NCI-H748 (cell line): ENCODE measurements at regions not wholly inside any gene's neighbourhood (a gene's known extent, or its start where the extent isn't known, plus 50 kb on each side); places are given as distances from the start of the nearest gene placed in this dataset.

Experiments
- DNase-seq: peaks from one replicate; lab custom pipeline; 2025; ENCODE audit not compliant: unreplicated experiment; lab: John Stamatoyannopoulos, UW

DNA sequence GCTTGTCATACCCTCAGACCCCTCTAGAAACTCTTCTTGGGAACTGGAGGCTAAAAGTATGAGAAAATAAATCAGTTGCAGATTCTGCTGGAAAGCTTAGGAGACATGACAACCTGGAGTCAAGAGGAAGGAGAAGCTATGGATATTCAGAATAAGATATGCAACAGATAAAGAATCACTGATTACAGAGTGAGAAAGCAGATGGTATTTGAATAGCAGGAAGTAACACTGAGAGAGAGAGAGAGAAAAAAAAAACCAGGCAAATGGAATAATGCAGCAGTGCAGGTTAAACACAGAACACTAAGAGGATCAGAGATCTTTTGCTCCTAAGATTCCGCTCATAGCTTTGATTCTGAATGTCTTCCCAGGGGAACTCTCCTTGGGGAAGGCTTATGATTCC, 1284.1 kb upstream of the NXPH2 start:
- DNase-seq, result no peak

DNA sequence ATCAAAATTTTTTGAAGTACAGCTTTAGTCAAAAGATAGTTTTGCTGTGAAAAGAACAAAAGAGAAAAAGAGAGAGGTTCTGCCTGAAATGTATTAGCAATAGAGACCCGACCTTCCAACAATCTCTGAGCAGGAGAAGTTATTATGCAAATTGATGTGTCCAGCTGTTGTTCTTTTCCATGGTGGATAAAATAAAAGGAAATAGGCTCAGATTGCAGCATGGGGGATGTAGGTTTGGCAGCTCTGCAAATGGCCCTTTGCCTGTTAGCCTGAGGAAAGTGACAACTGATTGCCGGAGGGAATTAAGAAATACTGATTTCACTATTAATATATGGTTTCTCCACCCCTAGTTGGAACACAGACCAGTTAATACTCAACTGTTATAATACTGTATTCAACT, 1283.2 kb upstream of the NXPH2 start:
- DNase-seq, result peak; percentile 8

DNA sequence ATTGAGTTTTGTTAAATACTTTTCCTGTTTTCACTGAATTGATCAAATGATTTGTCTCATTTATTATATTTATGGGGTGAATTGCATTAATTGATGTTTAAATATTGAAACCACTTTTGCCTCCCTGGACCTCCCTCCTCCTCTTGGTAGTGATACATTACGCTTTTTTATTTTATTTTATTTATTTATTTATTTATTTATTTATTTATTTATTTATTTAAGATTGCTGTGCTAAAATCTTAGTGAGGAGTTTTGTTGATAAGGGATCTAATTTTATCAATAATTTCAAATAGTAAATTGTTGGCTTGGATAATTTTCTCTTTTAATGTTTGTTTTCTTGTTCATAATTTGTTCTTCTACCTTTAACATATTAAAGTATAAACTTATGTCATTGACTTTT, 1281.0 kb upstream of the NXPH2 start:
- DNase-seq, result no peak

DNA sequence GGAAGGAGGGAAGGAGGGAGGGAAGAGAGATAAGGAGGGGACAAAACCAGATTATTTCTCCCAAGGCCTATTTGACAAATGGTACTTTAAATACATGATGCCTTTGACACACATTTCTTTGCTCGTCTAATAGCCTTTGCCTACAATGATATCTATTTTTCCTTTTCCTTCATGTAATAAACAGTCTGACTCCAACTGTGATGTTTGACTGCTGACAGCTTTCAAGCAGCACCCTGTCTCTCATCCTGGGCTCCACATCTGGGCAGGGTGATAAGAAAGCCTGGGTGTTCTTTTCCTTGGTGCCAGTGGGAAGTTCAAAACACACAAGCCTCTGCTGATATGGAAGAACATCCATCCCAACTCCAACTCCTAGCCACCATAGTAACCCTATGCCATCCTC, 1277.7 kb upstream of the NXPH2 start:
- no peak for DNase-seq

DNA sequence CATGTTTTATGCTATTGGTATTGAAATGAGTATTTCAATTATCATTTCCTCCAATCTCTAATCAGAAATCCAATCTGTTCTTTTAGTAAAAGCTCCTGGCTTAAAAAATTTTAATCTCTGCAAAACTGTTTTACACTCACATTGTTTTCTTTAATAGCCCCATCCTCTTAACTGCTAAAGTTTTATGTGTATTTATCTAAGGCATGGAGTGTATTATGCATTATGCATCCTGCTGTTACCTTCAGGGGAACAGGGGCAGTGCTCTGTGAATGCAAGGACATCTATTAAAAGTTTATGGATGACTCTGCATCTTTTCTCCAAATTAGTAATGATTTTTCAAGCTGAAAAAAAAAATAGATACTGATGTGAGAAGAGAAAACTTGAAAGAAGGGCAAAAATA, 1261.6 kb upstream of the NXPH2 start:
- DNase-seq, result no peak

DNA sequence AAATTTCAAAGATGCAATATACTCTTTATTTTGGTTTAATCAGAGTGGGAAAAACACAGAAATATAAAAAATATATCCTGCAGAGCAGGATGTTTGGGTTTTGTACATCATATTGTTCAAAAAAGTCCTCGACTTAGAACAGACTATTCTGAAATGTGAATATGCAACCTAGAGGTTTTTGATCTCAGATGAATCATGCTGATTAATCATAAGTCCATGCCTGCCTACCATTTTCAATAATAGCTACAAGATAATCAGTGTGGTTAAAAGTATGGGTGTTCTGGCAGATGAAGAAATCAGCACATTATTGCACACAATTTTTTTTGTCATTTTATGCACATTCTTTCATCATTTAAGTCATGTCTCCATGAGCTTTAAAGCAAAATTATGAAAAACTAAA, 1261.0 kb upstream of the NXPH2 start:
- DNase-seq, result no peak

DNA sequence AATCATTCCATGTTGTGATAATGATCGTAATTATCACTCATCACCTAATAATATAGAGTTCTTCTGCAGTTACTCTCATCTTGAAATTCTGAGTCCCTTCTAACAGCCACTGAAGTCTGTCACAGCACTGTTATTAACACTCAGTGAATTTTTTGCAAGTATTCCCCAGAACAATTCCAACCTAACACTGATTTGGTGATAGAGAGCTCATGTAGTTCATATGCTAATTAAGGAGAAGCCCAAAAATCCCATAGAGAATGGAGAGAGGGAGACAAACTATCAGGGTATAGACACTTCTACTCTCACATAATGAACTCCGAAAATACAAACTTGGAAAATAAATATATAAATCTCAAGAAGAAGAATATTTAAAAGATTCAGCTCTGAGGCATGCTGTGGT, 1253.4 kb upstream of the NXPH2 start:
- no peak for DNase-seq

DNA sequence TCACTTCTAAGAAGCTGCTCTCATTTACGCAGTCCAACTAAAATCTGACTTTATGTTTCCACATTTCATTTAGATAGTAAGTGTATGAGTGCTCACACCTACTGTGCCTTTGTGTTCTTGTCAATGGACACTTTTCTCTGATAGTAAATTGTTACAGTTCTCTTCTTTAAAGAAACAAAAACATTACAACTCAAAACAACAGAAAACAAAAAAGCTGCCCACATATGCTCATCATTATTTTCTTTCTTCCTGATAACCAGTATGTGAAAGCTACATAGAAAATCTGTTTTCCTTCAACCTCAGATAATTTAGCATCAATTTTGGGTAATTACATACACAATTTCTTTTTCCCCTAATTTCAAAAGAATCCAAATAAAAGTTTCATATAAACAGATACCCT, 1247.8 kb upstream of the NXPH2 start:
- no peak for DNase-seq

DNA sequence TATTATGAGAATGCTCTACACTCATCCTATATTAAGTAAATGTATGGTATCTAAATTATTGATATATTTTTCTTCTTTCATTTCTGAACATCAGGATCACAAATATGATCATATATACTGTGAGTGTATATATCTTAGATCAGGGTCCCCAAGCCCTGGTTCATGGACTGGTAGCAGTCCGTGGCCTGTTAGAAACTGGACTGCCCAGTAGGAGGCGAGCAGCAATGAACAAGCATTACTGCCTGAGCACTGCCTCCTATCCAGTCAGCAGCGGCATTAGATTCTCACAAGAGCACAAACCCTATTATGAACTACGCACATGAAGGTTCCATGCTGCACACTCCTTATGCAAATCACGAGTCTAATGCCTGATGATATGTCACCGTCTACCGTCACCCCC, 1247.1 kb upstream of the NXPH2 start:
- DNase-seq, result no peak

DNA sequence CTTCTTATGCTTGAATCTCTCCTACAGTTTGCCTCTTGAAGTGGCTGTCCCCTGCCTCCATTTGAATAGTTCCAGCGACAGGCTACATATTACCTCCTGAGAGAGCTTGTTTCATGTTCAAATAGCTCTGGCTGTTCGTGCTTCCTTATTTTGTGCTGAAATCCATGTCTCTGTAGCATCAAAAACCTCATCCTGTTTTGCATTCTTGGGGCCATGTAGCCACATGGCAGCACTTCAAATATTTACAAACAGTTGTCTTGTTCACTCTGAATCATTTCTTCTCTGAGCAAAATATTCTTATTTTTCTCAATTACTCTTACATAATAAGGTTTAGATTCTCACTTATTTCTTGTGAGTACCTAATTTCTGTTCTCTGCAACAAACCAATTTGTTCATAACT, 1243.1 kb upstream of the NXPH2 start:
- DNase-seq, result no peak

DNA sequence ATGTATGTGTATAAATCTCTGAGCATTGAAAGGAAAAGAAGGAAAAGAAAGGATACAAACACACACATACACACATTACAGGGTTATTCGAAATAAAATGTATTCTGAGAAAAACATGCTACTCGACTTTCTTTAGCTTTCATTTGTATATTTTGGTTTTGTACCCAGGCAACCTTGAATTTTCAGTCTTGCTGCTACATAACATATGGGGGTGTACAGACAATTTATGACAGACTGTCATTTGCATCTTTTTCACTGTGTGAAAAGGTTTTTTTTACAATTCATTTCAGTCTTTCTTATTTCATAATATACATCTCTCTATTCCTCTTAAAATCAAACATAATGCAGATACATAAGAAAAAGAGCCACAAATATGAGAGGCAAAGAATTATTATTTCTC, 1238.4 kb upstream of the NXPH2 start:
- DNase-seq, result no peak

DNA sequence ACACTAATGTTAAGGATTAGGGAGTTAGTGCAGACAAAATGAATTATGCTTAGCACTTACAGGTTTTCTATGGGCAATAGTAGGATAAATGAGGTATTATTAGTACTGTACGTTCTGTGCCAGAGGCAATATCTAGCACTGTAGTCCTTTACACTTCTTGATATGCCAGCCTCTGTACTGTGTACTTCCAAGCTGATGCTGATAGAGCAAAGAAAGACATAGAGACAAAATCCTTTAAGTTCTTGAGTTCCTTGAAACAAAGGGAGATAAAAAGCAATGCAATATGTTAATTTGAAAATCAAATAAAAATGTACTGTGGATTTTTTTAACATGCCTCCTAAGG, 1234.0 kb upstream of the NXPH2 start:
- DNase-seq, result no peak

DNA sequence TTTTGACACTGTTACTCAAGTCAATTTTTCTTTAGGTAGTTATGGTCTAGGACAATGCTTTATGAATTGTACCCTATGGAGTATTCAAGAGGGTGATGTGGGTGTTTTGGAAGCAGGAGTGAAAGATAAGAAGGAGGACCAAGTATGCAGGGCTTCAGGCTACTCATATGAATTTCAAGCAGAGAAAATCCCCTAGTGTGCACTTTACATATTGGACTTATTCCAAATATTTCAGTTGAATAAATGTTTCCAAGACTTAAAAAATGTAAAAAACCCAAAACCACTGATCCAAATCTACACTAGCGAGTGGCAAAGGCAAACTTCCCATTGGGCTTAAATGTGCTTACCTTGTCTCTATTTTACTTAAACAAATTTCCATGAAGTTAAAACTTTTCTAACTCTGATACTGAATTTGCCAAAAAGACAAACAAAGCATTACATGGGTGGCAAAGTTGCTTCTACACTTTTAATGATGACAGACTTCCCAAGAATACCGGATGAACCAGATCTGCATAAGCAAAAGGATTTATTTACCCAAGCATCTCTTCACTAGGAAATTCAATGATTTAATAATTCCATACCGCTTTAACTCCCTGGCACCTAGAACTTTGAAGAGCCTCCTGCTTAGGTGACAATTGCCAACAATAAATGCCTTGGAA, 1233.5 kb upstream of the NXPH2 start:
- DNase-seq, result no peak

DNA sequence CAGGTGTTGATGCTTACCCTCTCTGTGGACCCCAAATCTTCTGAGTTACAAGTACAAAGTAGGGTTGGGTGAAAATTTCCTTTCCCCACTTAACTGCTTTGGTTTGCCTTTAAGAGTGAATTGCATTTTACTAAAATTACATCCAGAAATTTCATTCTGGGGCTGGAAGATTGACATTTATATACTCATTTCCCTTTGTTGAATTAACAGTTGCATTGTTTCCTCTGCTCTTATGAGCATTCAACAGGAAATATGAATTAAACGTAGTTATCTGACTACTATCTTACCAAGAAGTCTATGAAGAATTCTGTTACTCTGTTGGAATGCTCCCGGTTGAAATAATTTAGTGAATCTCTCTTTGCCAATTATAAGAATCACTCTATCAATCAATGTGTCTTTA, 1231.1 kb upstream of the NXPH2 start:
- no peak for DNase-seq

DNA sequence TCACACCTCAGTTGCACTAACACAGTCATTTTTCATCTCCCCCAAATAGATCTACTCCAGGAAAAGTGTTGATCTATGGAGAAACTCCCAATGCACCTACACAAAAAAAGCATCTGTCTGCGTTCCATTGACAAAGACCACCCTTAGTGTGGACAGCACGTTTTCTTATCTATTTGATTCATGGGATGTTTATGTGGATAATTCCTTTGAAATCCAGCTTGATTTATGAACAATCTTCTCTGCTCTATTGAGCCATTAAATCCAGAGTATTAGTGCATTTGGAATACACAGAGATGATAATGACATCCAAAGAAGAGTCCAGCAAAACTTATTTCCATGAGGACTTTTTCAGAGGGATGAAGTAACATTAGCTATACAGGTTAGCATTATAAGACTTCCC, 1221.9 kb upstream of the NXPH2 start:
- no peak for DNase-seq

DNA sequence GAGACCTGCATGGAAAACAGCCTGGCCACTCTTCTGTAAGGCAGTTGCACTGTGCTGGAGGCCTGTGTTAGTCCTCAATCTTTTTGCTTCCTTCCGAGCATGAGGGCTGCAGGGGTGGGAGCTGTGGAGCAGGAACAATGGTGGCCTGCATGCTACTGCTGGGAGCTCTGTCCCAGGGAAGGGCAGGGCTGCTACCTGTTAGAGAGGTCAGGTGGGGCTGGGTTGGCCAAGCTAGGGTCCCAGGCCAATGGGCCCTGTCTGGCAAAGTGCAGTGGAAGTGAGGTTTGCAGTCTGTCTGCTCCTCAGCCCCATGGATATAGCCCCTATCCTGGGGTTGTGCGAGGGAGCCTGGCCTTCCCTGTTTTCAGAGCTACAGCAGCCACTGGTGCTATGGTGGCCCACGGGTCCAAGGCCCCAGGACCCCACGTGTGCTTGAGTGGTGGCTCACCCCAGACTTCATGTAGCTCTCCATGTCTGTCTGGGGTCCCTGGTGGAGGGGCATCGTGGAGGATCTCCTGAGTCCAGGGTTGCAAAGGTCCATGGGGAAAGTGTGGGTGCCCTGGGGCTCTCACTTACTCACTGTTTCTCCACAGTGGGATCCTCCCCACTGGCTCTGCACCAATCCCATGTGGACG, 1212.6 kb upstream of the NXPH2 start:
- no peak for DNase-seq

DNA sequence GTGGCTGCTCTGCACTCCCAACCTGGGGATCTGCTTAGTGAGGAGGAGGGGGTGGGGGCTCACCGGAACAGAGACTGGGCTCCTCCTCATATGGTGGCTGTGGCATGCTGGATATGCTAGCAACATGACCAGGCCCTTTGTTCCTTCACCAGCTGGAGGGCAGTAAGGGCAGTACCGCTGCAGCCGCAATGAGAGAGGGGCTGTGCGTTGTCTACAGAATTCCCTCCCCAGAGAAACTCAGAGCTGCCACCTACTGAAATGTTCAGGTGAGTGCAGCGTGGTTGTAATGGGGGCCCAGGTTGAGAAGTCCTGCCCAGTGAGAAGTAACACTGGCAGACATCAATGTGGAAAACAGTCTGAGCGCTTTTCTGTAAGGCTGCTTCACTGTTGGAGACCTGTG, 1211.9 kb upstream of the NXPH2 start:
- no peak for DNase-seq

DNA sequence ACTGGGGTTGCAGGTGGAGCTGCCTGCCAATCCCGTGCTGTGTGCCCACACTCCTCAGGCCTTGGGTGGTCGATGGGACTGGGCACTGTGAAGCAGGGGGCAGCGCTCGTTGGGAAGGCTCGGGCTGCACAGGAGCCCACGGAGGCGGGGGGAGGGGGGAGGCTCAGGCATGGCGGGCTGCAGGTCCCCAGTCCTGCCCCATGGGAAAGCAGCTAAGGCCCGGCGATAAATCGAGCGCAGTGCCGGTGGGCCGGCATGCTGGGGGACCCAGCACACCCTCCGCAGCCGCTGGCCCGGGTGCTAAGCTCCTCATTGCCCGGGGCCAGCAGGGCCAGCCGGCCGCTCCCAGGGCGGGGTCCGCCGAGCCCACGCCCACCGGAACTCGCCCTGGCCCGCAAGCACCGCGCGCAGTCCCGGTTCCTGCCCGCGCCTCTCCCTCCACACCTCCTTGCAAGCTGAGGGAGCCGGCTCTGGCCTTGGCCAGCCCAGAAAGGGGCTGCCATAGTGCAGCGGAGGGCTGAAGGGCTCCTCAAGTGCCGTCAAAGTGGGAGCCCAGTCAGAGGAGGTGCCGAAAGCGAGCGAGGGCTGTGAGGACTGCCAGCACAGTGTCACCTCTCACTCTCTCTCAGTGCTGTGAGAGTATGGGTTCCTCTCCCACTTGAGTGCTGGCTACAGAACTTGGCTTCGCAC, 1210.6 kb upstream of the NXPH2 start:
- no peak for DNase-seq

DNA sequence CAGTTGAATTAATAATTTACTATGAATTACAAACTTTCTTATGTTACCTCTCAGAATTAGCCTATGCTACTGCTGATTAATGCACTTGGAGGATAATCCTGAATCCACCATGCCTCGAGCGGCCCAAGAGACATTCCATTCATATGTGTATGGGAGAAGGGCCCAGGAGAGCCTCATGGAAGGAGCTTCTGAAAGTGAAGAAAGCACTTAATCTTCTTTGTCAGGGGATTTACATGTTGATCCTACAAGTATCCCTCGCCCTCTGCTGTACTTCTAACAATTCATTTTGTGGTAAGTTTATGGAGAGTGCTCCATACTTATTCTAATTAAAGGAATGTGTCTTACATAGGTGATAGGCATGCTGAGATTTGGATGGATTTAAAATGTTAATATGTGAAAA, 1189.1 kb upstream of the NXPH2 start:
- no peak for DNase-seq

DNA sequence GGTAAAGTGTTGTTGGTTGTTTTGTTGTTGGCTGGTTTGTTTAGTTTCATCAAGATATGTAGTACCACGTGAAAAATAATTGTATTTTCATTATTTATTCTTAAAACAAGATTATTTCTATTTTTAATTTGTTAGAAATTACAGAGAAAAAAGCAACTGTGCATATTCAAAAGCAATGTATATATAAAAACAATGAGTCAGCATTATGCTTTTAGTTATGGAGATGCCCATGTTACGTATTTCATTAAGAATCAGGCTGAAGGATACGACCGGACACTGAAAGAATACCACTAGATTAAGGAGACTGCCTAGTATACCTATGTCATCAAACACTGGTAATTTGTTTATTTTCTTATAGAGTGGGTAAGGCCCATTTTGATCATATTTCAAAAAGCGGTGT, 1188.4 kb upstream of the NXPH2 start:
- DNase-seq, result no peak

DNA sequence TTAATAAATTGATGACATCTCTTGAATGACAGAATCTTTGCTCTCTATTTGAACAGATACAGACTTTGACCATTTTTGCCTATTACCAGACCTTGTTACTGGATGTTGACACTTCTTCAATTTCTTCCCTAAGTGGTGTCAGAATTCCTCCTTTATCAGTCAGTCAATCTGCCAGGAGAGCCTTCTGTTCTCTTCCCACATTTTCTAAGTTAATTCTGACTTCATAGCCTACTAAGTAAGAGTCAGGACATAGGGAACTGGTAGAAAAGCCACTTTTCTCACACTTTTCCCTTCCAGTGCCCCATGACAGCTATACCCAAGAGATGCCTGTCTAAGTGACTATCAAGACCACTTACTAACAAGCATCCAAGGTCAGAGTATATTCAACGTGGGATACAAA, 1187.5 kb upstream of the NXPH2 start:
- DNase-seq, result no peak

DNA sequence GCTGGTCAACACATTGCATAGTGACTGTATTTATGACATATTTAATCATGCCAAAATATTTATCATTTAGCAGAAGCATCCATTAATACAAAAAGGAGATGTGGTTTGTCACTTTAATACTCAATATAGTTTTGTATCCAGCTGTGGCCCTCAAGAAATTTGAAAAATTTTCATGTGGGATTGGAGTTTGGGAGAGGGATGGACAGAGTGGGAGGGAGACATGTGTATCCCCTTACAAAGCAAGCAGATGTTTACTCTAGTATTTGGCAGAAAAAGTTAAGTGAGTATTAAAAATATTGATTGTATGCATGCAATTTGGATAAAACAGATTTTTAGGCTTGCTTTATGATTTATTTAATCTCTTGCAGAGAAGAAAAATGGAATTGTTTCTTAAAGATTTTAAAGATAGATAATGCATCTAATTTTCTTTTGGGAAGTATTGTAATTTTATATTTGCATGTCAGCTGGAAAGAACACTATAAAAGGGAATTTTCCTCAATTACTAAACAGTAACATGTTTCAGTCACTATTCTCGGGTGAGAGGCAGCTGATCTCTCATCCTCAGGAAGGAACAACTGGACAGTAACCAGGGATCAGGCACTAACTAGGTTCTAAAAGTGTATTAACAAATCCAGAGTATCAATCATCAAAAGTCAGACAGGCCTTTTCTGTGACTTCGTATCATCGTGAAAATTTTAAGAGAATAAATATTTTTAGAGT, 1184.7 kb upstream of the NXPH2 start:
- DNase-seq, result no peak
